ENCODE measurements at regions not wholly inside any gene's neighbourhood (a gene's known extent, or its start where the extent isn't known, plus 50 kb on each side); places are given as distances from the start of the nearest gene placed in this dataset.
"Not testable (repeated sequence)": the region's sequence is repeated elsewhere in the genome, so short reads cannot be mapped to it uniquely, and the experiment has no call there.

DNA sequence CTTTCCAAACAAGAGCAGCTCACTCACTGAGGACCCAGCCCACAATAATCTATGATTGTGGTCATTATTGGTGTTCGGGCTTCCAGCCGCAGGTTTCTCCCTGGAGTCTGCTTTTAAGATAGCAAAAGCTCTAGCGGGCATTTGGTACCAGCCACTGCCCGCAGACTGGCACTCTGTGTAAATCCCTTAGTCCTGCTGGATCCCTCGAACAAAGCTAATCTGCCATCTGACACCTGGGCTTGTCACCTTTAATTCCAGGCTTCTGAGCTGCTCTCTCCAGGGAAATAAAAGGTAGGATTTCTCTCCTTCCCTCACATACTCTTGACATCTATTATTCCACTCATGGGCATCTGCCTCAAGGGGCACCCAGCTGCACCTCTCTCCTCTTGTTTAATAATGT, 158.7 kb downstream of the PDCD6IP start:
- H3K27ac Mint-ChIP-seq = no peak overlapping the region
- H3K36me3 Mint-ChIP-seq = no peaks in the 10 kb centered on the region
- TF ChIP-seq, protein P1, sequence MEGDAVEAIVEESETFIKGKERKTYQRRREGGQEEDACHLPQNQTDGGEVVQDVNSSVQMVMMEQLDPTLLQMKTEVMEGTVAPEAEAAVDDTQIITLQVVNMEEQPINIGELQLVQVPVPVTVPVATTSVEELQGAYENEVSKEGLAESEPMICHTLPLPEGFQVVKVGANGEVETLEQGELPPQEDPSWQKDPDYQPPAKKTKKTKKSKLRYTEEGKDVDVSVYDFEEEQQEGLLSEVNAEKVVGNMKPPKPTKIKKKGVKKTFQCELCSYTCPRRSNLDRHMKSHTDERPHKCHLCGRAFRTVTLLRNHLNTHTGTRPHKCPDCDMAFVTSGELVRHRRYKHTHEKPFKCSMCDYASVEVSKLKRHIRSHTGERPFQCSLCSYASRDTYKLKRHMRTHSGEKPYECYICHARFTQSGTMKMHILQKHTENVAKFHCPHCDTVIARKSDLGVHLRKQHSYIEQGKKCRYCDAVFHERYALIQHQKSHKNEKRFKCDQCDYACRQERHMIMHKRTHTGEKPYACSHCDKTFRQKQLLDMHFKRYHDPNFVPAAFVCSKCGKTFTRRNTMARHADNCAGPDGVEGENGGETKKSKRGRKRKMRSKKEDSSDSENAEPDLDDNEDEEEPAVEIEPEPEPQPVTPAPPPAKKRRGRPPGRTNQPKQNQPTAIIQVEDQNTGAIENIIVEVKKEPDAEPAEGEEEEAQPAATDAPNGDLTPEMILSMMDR (conservative IDR thresholded peaks at IDR 0.05) = no peak
- H3K27me3 Mint-ChIP-seq = no peaks in the 10 kb centered on the region
- no peaks in the 10 kb centered on the region for H3K9me3 Mint-ChIP-seq
- H3K4me3 Mint-ChIP-seq = no peak overlapping the region
- no peaks in the 10 kb centered on the region for H3K4me1 Mint-ChIP-seq (ENCODE audit: unreplicated experiment)
- DNase-seq (ENCODE audit: extremely low spot score, unreplicated experiment) = no peak

DNA sequence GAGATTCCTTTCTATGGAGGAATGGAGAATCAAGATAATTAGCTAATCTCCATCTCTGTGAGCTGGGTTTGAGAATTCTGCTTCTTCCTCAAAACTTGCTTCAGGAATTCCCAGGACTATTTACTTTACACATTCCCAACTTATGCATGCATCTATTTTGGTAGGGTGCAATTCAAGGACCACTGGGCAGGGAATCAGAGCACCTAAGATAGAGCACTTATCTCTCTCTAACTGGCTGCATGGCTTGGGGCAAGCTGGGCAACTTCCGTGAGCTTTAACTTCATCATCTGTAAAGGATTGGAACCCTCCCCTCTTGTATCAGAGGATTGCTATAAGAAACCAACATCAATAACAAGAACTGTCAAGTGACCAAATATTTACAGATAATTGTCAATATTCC, 160.2 kb downstream of the PDCD6IP start:
- TF ChIP-seq, protein P1 (conservative IDR thresholded peaks at IDR 0.05) = no peak
- H3K9me3 Mint-ChIP-seq = peaks cover 5% of the 10 kb centered on the region
- no peak for DNase-seq (ENCODE audit: extremely low spot score, unreplicated experiment)
- no peak overlapping the region for H3K4me3 Mint-ChIP-seq
- no peak overlapping the region for H3K27ac Mint-ChIP-seq
- H3K36me3 Mint-ChIP-seq = no peaks in the 10 kb centered on the region
- no peaks in the 10 kb centered on the region for H3K27me3 Mint-ChIP-seq
- H3K4me1 Mint-ChIP-seq (ENCODE audit: unreplicated experiment) = no peaks in the 10 kb centered on the region

DNA sequence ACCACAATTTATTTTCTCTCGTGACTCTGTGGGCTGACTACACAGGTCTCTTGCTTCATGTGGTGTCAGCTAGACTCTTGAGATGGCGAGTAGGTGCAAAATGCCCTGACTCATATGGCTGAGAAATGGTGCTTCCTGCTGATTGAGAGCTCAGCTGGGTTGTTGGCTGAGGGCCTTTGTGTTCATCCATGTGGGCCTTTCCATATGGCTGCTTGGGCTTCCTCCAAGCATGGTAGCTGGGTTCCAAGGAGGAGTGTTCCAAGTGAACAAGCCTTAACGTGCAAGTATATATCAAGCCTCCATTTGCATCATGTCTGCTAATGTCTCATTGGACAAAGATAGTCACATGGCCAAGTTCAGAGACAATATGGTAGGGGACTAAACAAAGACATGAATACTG, 164.0 kb downstream of the PDCD6IP start:
- no peak for DNase-seq (ENCODE audit: extremely low spot score, unreplicated experiment)
- H3K27me3 Mint-ChIP-seq = no peaks in the 10 kb centered on the region
- TF ChIP-seq, protein P1 (conservative IDR thresholded peaks at IDR 0.05) = no peak
- H3K27ac Mint-ChIP-seq = no peak overlapping the region
- H3K9me3 Mint-ChIP-seq = peaks cover 5% of the 10 kb centered on the region
- no peak overlapping the region for H3K4me3 Mint-ChIP-seq
- no peaks in the 10 kb centered on the region for H3K36me3 Mint-ChIP-seq
- H3K4me1 Mint-ChIP-seq (ENCODE audit: unreplicated experiment) = no peaks in the 10 kb centered on the region

DNA sequence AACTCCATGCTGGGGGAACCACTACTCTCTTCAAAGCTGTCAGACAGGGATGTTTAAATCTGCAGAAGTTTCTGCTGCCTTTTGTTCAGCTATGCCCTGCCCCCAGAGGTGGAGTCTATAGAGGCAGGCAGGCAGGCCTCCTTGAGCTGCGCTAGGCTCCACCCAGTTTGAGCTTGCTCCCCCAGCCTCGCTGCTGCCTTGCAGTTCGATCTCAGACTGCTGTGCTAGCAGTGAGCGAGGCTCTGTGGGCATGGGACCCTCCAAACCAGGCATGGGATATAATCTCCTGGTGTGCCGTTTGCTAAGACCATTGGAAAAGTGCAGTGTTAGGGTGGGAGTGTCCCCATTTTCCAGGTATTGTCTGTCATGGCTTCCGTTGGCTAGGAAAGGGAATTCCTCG, 171.8 kb downstream of the PDCD6IP start:
- H3K36me3 Mint-ChIP-seq; H3K4me1 Mint-ChIP-seq (ENCODE audit: unreplicated experiment); DNase-seq (ENCODE audit: extremely low spot score, unreplicated experiment); H3K27ac Mint-ChIP-seq; H3K27me3 Mint-ChIP-seq; H3K4me3 Mint-ChIP-seq: not testable (repeated sequence)
- H3K9me3 Mint-ChIP-seq = peaks cover 12% of the 10 kb centered on the region

DNA sequence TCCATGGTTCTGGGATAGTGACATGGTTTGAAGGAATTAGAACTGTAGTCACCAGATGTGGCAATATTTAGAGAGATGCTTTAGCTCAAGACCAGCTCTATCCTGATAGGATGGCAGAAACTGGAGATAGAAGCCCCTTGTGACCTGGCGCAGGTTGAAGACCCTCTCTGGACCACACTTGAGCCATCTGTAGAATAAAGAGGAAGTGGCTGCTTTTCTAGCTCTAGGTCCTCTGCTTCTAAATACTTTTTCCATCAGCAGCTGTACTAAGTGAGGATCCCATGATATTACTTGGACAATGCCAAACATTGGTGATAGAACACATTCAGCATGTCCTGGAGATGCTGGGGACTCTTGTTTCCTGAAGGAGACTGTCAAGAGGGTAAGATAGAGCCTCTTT, 172.6 kb downstream of the PDCD6IP start:
- no peak overlapping the region for H3K4me3 Mint-ChIP-seq
- no peaks in the 10 kb centered on the region for H3K36me3 Mint-ChIP-seq
- H3K4me1 Mint-ChIP-seq (ENCODE audit: unreplicated experiment) = no peaks in the 10 kb centered on the region
- no peak overlapping the region for H3K27ac Mint-ChIP-seq
- H3K9me3 Mint-ChIP-seq = peaks cover 12% of the 10 kb centered on the region
- TF ChIP-seq, protein P1 (conservative IDR thresholded peaks at IDR 0.05) = no peak
- H3K27me3 Mint-ChIP-seq = no peaks in the 10 kb centered on the region
- no peak for DNase-seq (ENCODE audit: extremely low spot score, unreplicated experiment)

DNA sequence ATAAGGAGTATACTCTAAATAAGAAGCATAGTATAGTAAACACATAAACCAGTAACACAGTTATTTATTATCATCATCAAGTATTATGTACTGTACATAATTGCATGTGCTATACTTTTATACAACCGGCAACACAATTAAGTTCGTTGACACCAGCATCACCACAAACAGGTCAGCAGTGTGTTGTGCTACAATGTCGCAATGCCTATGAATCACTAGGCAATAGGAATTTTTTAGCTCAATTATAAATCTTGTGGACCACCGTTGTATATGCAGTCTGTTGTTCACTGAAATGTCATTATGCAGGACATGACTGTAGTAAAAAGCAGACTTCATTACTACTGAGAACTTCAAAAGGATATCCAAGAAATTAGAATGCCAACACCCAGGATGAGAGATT, 177.0 kb downstream of the PDCD6IP start:
- H3K9me3 Mint-ChIP-seq = peaks cover 5% of the 10 kb centered on the region
- H3K4me3 Mint-ChIP-seq = no peak overlapping the region
- no peaks in the 10 kb centered on the region for H3K36me3 Mint-ChIP-seq
- H3K4me1 Mint-ChIP-seq (ENCODE audit: unreplicated experiment) = no peaks in the 10 kb centered on the region
- H3K27me3 Mint-ChIP-seq = no peaks in the 10 kb centered on the region
- DNase-seq (ENCODE audit: extremely low spot score, unreplicated experiment) = no peak
- TF ChIP-seq, protein P1 (conservative IDR thresholded peaks at IDR 0.05) = no peak
- no peak overlapping the region for H3K27ac Mint-ChIP-seq

Measured in type B pancreatic cell (in vitro differentiated cells).